ENCODE measurements at regions not wholly inside any gene's neighbourhood (a gene's known extent, or its start where the extent isn't known, plus 50 kb on each side); places are given as distances from the start of the nearest gene placed in this dataset.

GRCh38 chr21:25126564-25126963, 480.7 kb downstream of the MRPL39 start:
- DNase-seq: no peak

GRCh38 chr21:25118648-25119047, 488.6 kb downstream of the MRPL39 start:
- DNase-seq: no peak

- no peak for DNase-seq
Observed at GRCh38 chr21:25115021-25115420, 492.3 kb downstream of the MRPL39 start.

GRCh38 chr21:25107708-25108107, 499.6 kb downstream of the MRPL39 start:
- DNase-seq: no peak

GRCh38 chr21:25103500-25104207, 503.6 kb downstream of the MRPL39 start:
- no peak for DNase-seq

GRCh38 chr21:25097648-25098047, 509.6 kb downstream of the MRPL39 start:
- DNase-seq: no peak

GRCh38 chr21:25094695-25095094, 512.6 kb downstream of the MRPL39 start:
- DNase-seq: no peak

GRCh38 chr21:25092441-25093011, 514.8 kb downstream of the MRPL39 start:
- DNase-seq: no peak

GRCh38 chr21:25081096-25081495, 526.2 kb downstream of the MRPL39 start:
- DNase-seq: no peak

- DNase-seq: no peak
Observed at GRCh38 chr21:25080661-25081060, 526.6 kb downstream of the MRPL39 start.

GRCh38 chr21:25080141-25080540, 527.1 kb downstream of the MRPL39 start:
- DNase-seq: no peak

- no peak for DNase-seq
Observed at GRCh38 chr21:25079053-25079452, 528.2 kb downstream of the MRPL39 start.

GRCh38 chr21:25062061-25062460, 545.2 kb downstream of the MRPL39 start:
- no peak for DNase-seq

- DNase-seq: no peak
Observed at GRCh38 chr21:25054689-25055088, 552.6 kb downstream of the MRPL39 start.

GRCh38 chr21:25039461-25040380, 567.6 kb downstream of the MRPL39 start:
- DNase-seq: no peak

- DNase-seq: no peak
Observed at GRCh38 chr21:25036775-25037174, 570.5 kb downstream of the MRPL39 start.

GRCh38 chr21:25031750-25032149, 575.5 kb downstream of the MRPL39 start:
- no peak for DNase-seq

GRCh38 chr21:25029580-25029979, 577.7 kb downstream of the MRPL39 start:
- DNase-seq: no peak

GRCh38 chr21:25025596-25025995, 581.7 kb downstream of the MRPL39 start:
- no peak for DNase-seq

GRCh38 chr21:25024639-25025038, 582.6 kb downstream of the MRPL39 start:
- DNase-seq: no peak

- DNase-seq: no peak
Observed at GRCh38 chr21:25005388-25005787, 601.9 kb downstream of the MRPL39 start.

GRCh38 chr21:25002676-25003075, 604.6 kb downstream of the MRPL39 start:
- DNase-seq: no peak

- no peak for DNase-seq
Observed at GRCh38 chr21:24995216-24995615, 612.1 kb downstream of the MRPL39 start.

- DNase-seq: no peak
Observed at GRCh38 chr21:24994717-24995116, 612.6 kb downstream of the MRPL39 start.

All from stimulated activated naive CD4-positive, alpha-beta T cell treated with Interleukin-2 at 50 U/mL for 16 hours (primary cell).